ENCODE measurements at regions not wholly inside any gene's neighbourhood (a gene's known extent, or its start where the extent isn't known, plus 50 kb on each side); places are given as distances from the start of the nearest gene placed in this dataset.
"Not testable (repeated sequence)": the region's sequence is repeated elsewhere in the genome, so short reads cannot be mapped to it uniquely, and the experiment has no call there.

DNA sequence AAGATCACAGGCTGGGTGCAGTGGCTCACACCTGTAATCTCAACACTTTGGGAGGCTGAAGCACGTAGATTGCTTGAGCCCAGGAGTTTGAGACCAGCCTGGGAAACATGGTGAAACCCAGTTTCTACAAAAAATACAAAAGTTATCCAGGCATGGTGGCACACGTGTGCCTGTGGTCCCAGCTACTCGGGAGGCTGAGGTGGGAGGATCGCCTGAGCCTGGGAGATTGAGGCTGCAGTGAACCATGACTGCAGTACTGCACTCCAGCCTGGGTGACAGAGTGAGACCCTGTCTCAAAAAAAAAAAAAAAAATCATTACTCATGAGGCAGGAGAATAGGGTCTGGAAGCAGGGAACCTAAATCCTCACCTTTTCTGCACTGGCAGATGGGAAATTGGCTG lies 79.1 kb upstream of the CLDN5 start:
- not testable (repeated sequence) for DNase-seq

GRCh38 chr22:19603767-19604166 lies 79.6 kb upstream of the CLDN5 start:
- no peak for DNase-seq

DNA sequence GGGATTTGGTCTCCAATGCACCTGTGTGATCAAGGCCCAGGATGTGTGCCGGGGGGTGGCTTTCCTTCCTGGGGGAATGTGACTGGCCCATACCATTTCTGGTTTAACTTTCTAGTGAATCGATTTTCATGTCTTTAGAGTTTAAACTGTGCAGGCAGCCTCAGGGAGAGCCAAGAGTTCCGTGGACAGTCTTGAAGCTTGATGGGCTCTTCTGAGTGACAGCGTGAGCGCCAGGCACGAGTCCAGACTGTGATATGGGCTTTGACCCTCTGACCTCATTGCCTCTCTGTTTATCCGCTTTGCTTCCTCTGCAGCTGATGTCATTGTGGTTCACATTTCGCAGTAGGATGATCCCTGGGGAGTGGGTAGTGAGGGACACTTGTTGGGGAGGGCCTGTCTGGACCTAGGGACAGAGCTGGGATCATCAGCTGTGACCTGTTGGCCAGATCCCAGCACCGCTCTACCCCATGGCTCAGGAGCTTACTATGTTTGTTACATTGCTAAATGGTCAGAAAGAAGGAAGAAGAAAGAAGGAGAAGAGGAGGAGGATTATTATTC lies 80.6 kb upstream of the CLDN5 start:
- DNase-seq = no peak

- no peak for DNase-seq
Measured at GRCh38 chr22:19605508-19606331, 81.5 kb upstream of the CLDN5 start.

GRCh38 chr22:19606332-19607191 lies 82.4 kb upstream of the CLDN5 start:
- no peak for DNase-seq

- DNase-seq = peak; percentile 20
Measured at GRCh38 chr22:19607192-19608002, 83.2 kb upstream of the CLDN5 start.

- DNase-seq = no peak
Measured at GRCh38 chr22:19608003-19608690, 83.9 kb upstream of the CLDN5 start.

DNA sequence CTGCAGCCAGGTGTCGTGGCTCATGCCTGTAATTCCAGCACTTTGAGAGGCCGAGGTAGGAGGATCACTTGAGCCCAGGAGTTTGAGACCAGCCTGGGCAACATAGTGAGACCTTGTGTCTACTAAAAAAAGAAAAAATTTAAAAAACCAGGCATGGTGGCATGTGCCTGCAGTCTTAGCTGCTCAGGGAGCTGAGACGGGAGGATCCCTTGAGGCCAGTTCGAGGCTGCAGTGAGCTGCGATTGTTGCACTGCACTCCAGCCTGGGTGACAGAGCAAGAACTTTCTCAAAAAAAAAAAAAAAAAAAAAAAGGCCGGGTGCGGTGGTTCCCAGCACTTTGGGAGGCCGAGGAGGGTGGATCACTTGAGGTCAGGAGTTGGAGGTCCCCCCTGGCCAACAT lies 85.5 kb upstream of the CLDN5 start:
- not testable (repeated sequence) for DNase-seq

DNA sequence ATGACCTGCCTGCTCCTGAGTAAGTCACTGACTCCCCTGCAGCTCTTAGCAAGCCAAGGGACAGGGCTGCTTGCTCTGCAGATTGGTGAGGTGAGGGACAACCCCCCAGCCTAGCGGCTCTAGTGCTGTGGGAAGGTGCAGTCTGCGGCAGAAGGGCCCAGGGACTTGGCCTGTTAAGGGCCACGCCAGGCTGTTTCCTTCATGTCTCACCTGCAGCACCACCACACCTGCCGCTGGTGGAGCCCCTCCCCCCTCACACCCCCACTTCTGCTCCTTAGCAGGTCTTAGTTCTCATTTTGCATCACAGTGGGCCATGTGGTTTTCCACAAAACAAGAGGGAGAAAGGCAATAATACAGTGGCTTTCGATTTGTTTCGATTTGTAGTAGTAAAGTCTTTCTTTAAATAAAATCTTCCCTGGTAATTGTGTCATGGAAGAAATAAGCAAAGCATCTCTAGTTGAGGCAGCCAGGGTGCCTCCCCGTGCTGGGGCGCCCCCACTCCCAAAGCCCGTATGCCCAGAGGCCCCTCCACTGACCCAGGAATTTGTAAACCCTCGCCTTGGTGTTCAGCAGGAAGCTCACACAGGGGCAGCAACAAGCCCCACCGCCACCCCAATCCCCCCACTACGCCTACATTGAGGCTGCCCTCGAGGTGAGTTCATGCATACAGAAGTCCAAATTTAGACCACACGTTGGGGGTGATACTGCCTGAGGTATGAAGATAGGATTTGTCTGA lies 86.5 kb upstream of the CLDN5 start:
- peak; percentile 35 for DNase-seq

DNA sequence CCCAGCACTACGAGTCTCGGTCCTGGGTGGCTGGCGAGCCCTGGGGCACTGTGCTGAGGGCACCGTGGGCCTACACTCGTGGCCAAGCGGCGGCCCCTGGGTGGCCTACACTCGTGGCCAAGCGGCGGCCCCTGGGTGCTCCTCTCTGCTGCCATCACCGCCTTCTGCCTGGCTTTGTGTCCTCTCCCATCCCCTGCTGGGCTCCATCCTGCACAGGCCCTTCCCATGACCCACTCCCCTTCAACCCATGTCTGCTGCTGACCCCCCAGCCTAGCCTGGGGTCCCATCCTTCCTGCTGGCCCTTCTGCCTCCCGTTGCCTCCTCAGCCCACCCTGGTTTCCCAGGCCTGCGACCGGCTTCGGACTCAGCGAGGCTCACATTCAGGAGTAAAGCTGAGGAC lies 87.4 kb upstream of the CLDN5 start:
- no peak for DNase-seq

DNA sequence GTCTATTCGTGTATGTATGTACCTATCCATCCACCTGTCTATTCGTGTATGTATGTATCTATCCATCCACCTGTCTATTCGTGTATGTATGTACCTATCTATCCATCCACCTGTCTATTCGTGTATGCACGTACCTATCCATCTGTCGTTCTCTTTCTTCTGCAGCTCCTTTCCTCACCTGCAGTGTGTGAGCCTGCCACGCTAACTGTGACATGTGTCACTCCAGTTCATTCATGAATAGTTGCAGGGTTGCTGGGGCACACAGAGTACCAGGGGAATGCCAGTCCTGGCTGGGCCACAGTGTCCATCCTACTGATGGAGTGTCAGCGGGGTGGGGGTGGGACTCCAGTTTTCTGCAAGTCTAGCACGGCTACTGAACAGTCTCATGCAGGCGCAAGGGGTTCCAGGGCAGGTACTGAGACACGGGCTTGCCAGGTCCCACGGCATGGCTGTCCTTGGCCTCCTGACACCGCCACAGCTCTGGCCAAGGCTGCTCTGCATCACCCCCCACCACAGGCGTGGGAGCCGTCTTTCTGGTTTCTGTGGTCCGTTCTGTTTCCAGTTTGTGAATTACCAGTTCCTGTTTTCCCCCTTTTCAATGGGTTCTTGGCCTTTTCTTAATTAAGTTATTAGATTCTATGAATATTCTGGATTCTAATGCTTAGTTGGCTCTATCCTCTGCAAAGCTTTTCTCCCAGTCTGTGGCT lies 88.8 kb upstream of the CLDN5 start:
- DNase-seq = no peak

- no peak for DNase-seq
Measured at GRCh38 chr22:19614536-19614863, 90.3 kb upstream of the CLDN5 start.

DNA sequence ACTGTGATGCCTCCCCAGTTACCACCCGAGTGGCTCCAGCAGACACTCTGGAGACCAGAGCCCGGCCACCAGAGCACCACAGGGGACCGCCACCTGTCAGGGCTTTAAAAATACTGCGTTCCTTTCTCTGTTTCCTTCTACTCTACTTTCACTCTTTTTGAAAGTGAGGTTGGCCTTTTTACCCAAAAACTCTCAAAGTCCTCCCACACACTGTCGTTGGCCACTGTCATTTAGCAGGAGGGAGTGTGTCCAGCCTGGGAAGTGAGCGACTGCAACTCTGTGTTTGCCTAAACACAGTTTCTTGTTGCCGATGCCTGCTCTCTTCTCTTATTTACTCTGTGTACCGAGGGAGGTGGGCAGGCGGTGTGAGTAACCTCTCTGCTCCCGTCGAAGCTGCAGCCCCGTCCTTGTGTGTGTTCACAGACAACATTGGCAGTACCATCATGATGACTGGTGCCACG lies 90.8 kb upstream of the CLDN5 start:
- no peak for DNase-seq

- DNase-seq = no peak
Measured at GRCh38 chr22:19615867-19616581, 91.8 kb upstream of the CLDN5 start.

GRCh38 chr22:19619144-19620009 lies 94.9 kb upstream of the SEPTIN5 start:
- DNase-seq = no peak

- no peak for DNase-seq
Measured at GRCh38 chr22:19620742-19621371, 93.4 kb upstream of the SEPTIN5 start.

DNA sequence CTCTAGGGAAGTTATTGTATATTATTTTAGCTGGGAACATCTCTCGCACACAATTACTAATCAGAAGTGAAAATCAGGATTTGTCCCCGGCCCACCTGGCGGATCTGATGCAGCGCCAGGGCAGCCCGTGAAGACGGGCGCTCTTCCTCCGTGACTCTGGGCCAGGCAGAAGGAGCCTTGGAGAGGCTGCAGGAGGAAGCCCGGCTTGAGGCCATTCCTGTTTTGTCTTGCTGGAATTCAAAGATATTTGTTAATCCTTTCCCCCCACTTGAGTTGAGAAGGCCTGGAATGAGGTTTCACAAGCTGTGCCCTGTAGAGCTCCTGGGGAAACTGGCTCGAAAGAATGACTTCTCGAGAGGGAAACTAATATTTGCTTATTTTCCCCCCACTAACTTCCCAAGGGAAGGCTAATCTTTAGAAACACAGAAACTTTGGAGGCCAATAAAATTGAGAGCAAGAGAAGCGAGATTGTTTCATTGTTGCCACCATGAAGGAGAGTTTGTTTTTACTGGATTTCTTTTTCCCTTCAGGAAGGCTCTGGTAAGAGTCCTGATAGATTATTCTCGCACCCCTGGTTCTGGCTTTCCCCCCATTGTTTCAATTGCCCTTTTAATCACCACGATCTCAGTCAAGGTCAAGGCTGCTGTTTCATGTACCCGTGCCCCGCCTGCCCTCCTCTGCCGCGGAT lies 92.8 kb upstream of the SEPTIN5 start:
- no peak for DNase-seq

GRCh38 chr22:19622061-19622441 lies 92.3 kb upstream of the SEPTIN5 start:
- no peak for DNase-seq
